ENCODE measurements at regions not wholly inside any gene's neighbourhood (a gene's known extent, or its start where the extent isn't known, plus 50 kb on each side); places are given as distances from the start of the nearest gene placed in this dataset.
"Not testable (repeated sequence)": the region's sequence is repeated elsewhere in the genome, so short reads cannot be mapped to it uniquely, and the experiment has no call there.

DNA sequence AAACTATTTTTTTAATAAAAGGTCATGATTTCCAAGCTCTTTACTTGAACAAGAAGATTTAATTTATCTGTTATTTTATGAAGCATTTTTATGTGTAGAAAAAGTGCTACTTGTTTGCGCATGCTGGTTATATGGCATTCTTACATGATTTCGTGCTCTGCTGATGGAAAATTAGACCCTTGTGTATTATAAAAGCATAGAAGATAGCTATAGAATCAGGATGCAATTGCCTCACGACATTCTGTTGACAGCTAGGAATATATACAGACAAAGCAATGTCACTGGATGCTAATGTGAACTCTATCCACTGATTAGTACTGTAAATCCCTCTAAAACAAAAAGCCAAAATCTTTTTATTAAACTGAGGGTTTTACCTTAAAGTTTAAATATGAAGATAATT lies 255.9 kb downstream of the MDFIC start:
- DNase-seq, result no peak

DNA sequence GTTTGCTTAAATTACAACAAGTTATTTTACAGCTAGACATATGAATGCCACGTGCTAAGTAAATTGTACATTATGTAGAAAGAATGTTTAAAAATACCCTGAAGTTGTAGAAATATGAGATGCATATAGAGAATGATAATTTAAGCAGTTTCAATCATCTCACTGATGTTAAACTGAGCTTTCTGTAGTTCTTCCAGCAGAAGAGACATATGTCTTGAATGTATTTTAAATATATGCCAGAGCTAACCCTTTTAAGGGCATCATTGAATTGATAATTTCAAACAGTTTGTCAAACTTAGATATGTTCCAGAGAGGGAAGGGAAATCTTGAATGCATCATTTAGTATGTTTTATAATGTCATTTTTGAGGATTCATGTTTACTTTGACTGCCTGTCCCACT lies 255.2 kb downstream of the MDFIC start:
- DNase-seq, result no peak

DNA sequence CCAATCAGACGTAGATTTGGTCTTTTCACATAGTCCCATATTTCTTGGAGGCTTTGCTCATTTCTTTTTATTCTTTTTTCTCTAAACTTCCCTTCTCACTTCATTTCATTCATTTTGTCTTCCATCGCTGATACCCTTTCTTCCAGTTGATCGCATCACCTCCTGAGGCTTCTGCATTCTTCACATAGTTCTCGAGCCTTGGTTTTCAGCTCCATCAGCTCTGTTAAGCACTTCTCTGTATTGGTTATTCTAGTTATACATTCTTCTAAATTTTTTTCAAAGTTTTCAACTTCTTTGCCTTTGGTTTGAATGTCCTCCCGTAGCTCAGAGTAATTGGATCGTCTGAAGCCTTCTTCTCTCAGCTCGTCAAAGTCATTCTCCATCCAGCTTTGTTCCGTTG lies 250.5 kb downstream of the MDFIC start:
- not testable (repeated sequence) for DNase-seq

DNA sequence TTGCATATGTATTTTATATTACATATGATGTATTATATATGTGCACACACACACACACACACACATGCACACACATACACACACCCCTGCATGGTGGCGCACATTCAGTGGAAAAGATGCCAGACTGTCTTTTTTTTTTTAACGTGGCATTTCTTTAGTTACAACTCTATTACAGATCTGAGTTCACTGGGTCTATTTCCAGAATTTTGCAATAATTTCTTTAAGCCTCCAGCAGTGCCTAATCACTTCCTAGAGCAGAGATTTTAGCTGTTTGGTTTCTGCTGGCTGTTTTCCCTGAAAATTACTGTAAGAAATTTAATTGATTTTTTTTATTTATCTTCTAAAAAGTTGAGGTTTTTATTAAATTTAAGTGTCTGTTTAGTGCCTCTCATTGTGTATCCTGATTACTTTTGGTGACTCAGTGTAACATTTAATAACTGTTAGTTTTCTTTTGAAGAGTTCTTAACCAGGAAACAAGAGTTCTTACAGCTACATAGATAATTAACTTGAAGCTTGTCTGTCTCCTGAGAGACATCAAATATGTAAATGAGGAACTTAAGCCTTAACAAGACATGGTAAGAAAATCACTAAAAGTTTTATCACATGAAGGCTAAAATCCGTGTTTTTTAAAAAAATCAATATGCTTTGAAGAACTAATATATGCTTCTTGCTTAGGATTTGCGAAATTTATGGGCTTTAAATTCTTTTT lies 232.0 kb downstream of the MDFIC start:
- no peak for DNase-seq

DNA sequence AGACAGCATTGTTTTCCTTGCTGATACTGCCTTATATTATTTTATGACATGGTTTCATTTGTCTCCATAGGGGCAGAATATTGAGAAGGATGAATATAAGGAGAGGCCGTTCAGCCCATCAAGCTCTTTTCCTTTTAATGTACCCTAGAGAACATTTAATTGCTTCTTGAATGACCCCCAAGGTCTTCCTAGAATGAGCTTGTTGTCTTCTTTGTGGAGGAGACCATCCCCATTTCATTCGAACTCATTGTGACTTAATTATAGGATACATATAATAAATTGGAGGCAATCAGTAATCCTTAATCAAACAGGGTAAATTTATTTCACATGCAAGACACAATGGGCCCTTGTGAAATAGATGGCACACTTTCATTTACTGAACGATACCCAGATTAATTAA lies 231.3 kb downstream of the MDFIC start:
- no peak for DNase-seq

DNA sequence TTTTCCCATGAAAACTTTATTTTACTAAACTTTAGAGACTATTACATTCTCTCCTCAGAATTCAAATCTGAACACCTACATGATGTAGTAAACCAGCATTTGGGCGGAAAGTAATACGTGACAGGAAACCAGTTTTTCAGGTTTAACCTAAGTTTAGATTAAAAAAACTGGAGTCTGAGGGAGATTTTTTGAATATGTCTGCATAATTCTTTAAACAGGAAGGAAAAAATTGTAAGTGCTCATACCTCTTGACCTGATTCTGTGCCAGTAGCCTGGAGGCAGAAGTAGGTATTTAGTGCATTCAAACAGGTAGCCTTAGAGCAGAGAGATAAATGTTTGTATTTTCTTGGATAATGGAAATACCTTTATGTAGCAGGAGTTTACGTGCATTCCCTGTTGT lies 224.3 kb downstream of the MDFIC start:
- DNase-seq, result no peak

DNA sequence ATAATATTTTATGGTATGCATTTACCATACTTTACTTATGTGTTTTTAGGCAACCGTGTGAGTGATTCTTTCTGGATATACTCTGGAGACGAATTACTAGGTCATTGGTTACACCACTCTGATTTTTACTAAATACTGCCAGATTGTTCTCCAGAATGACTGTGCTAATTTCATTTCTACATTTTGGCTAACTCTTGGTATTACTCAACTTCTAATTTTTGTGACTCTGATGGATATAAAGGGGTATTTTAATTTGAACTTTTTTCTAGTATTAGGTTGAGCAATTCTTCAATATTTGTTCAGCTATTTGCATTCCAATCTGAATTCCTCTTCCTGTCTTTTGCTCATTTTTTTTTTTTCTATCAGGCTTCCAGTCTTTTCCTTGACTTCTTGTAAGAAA lies 223.6 kb downstream of the MDFIC start:
- DNase-seq, result no peak

DNA sequence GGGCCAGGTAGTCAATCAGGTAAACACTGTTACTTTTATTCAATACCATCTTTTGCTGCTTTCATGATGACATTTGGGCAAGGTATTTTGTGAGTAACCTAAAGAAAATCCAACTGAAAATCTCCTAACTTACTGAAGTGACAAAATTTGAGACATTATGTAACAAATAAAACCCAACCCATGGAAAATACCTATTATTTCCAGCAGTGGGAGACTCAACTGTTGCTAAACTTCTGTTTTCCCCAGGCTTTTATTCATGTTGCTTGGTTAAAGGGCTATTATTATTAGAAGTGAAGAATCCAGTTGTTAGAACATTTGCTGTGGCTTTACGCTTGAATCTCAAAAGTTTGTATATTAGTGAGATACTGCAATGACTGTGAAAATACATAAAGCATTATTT lies 215.9 kb downstream of the MDFIC start:
- no peak for DNase-seq

DNA sequence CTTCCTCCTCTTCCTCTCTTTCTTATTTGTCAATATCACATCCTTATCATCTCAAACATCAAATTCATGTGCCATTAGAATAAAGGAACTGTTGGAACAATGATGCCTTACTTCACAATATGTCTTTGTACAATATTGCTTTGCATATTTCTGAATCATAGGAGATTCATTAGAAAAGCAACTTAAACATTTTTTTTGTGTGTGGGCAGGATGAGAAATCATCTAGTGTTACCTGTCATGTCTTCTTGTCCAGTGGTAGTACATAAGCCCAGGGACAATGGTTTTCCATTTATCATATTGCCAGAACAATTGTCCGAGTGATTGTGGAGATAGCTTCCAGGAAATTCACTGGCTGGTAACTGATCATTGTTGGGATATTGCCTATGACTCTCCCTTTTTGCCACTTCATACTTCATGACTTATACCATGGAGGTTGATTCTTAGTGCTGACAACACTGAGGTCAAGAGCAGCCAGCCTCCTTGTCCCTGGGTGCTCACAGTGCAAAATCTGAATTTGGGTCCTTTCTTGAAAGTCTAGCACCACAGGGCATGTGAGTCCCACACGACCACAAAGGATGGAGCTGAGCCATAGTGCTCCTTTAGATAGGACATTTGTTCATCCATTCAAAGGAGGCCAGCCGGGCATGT lies 215.0 kb downstream of the MDFIC start:
- no peak for DNase-seq

DNA sequence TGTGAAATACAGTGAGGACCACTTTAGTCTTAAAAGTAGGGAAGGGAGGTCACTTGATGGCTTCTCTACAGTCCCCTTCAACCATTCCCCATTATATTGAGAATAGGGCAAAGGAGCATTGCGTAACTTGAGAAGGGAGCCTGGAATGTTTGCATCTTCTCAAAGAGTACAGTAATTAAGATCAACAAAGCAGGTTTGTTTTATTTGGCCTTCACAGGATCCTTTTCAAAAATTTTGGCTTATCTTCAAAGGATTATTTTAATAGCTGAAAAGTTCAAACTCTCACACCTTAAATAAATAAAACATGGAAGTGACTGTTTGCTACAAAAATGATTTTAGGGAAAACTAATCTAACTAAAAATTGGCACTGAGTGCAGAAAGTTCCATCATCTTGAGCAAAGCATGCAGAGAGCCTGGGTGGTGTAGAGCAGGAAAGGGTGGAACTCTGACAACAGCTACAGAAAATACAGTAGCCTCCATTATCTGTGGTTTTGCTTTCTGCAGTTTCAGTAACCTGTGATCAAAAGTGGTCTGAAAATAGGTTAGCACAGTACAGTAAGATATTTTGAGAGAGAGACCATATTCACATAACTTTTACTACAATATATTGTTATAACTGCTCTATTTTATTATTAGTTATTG lies 214.0 kb downstream of the MDFIC start:
- no peak for DNase-seq

DNA sequence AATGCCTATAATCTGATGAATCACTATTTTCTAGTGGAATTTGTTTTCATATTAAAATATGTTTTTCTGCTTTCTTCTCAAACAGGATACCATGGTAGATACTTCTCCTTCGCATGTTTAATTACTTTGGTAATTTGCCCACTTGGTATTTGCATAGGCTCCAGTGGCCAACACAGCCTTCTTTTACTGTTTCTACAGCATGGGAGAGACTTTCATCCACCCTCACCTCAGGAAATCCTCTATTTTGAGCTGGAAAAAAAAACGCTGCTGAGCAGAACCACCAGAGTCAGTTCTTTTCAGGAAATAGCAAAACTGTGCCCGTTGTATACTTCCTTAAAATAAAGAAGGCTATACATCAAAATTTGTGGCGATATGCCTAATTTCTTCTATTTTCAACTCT lies 213.3 kb downstream of the MDFIC start:
- DNase-seq, result no peak

DNA sequence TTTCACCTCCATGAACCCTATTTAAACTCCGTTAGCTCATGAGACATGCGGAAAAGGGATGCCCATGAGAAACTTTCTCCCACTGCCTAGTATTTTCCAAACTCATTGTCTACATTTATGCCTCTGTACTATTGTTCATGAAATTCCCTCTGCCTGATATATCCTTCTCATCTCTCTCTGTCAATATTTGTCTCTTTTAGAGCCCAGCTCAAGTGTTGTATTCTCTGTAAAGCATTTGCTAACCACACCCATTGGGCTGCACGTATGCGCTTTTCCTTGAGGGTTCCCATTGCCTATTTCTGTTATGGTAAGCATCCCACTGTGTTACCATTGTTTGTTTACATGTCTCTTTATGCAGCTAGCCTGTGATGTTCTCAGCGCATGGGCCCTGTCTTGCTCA lies 211.4 kb downstream of the MDFIC start:
- no peak for DNase-seq

DNA sequence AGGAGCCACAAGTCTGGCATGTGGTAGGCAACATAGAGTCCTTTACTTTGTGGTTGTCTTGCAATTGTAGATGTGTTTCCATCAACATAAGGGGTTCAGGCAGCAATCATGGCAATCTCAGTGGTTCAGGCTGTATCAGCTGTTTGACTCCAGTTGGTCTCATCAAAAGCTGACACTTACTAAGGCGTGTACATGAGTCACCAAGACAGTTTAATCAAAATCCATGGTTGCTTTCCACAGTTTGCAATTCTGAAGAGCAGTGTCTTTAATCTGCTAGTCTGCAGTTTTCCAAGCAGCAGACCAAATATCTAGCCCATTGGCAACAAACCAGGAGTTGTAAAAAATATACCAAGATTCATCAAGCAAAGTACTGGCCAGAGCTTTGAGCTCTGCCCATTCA lies 210.2 kb downstream of the MDFIC start:
- DNase-seq, result no peak

DNA sequence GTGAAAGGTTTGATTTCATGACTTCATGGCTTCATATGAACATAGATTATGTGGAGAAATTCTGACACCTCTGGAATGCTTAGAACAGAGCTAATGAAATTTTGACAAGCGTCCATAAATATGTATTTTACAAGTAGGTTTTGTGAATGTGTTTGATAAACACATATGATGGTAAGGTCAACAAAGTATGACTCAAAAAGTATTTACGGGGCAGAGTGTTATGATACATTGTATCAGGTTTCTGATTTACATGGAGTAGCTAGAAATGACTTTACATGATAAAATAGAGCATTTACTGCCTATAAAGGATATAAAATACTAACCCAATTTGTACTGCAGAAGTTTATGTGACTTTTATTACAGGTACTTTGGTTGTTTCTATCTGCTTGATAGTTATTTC lies 206.3 kb downstream of the MDFIC start:
- no peak for DNase-seq

DNA sequence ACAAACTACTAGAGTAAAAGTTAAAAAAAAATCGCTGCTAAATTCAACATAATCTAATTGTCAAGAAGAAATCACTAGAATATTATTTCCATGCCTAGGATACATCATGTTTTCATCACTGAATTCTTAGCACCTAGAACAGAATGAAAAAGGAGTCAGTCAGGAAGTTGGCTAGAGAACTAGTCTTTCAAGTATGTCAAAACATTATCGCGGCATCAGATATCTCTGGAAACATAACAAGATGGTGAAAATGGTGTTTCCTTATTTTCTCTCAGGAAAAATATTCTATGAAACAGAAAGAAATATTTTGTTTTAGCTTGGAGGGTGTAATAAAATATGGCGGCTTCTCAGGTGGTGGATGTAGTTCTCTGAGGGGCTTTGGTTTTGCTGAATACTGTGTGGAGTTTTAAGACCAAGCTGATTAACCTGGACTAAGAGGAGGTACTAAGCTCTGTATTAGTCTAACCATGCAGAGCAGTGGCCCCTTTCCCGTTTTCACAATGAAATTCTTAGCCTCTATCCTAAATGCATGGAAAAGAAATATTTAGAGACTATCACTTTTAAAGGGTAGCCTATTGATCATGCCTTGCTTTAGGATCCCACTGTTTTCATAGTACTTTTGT lies 205.6 kb downstream of the MDFIC start:
- no peak for DNase-seq

DNA sequence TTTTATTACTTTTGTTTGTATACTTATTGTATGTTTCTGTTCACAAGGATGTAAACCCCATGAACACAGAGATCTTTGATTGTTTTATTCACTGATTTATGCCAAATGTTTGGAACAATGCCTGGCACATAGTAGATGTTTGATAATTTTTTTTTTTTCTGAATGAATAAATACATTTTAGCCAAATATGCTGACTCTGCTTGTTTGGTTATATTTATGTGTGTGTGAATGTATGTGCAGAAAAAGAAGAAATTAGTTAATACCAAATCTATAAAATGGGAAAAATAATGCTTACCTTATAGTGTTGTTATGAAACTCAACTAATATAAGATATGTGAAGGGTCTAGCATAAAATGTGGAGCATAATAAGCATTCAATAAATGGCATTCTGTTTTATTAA lies 203.9 kb downstream of the MDFIC start:
- DNase-seq, result no peak

DNA sequence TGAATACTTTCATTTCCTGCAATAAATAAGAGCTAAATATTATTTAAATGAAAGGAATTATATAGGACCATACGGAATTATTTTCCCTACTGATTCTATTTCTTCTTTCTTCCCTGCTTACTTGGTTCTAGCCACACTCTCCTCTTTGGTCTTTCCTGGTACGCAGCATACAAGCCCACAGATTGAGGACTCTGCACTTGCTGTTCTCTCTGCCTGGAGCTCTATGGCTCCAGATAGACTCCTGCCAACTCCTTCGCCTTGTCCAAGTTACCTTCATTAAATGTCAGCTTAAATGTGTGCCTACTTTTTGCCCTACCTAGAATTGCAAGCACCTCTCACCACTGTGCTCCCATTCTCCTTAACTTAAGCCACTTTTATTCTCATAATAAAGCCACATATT lies 203.4 kb downstream of the MDFIC start:
- no peak for DNase-seq

DNA sequence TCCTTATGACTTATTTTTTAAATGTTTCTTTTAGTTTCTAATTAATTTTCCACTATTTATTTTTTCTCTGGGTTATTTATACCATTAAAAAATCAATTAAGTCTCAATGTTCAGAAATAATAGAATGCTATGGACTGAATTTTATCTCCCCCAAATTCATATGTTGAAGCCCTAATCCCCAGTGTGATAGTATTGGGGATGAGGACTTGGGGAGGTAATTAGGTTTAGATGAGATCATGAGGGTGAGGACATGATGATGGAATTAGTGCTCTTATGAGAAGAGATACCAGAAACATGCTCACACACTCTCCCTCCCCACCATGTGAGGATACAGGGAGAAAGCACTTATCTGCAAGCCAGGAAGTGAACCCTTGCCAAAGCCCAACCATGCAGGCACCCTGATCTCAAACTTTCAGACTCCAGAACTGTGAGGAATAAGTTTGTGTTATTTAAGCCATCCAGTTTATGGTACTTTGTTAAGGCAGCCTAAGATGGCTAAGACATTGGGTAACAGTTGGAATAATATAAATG lies 202.6 kb downstream of the MDFIC start:
- no peak for DNase-seq

DNA sequence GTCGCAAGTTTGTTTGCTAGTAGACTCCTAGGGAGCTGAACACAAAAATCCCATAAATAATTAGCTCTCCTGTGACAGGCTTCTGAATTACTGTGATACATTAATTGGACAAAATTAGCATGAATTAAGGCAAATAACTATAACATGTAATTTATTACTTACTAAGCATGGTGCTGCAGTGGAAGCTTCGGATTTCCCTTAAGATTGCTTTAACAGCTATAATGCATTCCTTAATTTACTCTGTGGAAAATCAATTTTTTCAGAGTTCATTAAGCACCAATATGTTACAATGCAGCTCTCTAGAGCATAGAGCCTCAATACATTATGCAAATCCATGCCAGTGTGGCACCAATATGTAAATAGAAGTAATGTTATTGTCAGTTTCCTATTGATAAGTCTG lies 201.5 kb downstream of the MDFIC start:
- no peak for DNase-seq

DNA sequence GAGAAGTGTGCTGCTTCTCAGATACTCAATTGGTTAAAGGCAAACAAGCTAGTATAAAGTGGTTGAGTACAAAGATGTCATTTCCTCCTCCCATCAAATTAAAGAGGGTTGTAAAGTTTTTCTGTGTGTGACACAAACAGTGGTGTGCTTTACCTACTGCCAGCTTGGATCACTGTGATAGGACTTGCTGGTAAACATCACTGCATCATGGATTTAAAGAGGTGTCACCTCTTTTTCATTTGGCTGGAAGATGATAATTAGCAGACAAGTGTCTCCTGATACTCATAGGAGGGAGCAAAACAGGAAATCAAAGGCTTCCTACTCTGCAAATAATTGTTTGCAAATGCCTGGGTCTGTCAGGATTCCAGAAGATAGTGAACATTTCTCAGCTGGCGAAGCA lies 200.5 kb downstream of the MDFIC start:
- DNase-seq, result no peak

DNA sequence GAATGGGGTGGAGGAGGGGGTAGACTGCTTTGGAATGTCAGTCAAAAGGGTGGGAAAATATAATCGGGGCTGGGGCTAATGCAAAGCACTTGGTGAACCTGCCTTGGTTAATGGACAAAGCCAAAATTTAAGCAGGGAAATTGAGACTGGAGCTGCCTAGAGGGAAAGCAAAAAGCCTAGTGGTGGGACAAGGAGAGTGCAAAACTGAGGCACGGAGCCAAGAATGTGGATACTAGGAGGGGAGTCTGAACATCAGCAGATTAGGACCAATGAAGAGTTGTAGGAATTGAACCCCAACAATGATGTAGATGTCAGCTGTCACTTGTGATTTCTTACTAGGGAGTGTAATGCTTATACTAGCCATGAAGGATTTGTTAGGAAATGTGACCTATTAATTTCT lies 195.9 kb downstream of the MDFIC start:
- no peak for DNase-seq

DNA sequence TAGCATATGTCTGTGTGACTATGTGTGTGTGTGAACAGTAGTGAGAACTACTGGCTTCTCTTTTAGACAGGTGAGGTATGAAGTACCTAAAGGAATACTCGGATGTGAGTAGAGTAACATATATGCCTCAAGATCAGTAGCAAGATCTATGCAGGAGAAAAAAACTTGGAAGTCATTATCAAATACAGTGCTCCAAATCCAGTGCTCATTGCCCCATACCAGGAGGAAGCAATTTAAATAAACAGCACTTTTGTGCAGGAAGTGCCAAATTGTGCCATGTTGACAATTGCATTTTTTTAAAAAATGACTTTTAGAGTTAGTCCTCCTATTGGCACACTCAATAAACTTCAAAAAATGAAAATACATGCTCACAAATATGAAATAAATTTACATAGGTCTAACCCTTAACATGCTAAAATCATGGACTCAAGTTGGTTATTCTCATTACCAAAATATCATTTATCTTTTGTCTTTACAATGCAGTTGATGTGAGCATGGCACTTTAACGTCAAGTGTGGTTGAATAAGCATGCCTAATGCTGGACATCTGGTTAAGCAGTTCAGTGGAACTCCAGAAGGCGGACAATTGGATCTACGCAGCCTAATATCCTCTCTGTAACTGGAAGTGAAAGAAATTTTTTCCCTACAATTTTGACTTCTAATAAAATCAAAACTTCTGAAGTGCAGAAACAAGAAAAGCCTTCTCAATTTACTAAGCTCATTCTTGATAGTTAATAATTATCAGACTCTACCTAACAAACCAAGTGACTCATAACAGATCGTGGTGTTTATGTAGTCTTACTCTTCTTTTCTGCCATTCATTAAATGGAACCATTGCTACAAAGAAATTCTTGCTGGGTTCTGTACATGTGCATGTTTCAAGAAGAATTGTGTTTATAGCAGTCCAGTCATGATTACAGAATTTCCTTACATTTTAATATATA lies 195.2 kb downstream of the MDFIC start:
- no peak for DNase-seq

DNA sequence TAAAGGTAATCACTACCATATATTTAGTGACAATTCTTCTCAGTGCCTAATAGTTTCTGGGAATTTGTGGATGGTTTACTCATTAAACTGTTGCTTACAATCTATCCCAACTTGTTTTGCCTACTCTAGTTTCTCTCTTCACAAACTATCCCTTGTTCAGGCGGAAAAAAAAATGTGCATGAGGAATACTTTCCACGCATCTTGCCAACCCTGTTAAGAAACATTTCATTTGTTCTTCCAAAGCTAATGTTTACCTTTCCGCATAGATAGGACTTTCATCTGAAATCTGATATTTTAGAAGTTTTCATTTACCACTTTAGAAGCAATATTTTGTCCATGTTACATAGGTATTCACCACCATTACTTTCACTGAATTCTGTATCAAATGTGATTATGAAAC lies 191.9 kb downstream of the MDFIC start:
- DNase-seq, result no peak
